ENCODE measurements at regions not wholly inside any gene's neighbourhood (a gene's known extent, or its start where the extent isn't known, plus 50 kb on each side); places are given as distances from the start of the nearest gene placed in this dataset.

GRCh38 chrX:122869171-122869570 is 314.9 kb upstream of the GRIA3 start:
- no peaks in the 10 kb centered on the region for H3K4me1 ChIP-seq
- no peak overlapping the region for H3K4me3 ChIP-seq
- H3K27me3 ChIP-seq = no peaks in the 10 kb centered on the region
- H3K27ac ChIP-seq = no peak overlapping the region
- H3K9me3 ChIP-seq (replicated peaks) = no peaks in the 10 kb centered on the region
- no peak for DNase-seq
- H3K36me3 ChIP-seq = no peaks in the 10 kb centered on the region

- no peaks in the 10 kb centered on the region for H3K36me3 ChIP-seq
- H3K27me3 ChIP-seq = no peaks in the 10 kb centered on the region
- H3K4me1 ChIP-seq = no peaks in the 10 kb centered on the region
- H3K9me3 ChIP-seq (replicated peaks) = no peaks in the 10 kb centered on the region
- H3K4me3 ChIP-seq = no peak overlapping the region
- no peak overlapping the region for H3K27ac ChIP-seq
- DNase-seq = no peak
Measured at GRCh38 chrX:122878269-122878668, 305.8 kb upstream of the GRIA3 start.

- Histone ChIP-seq H3K36me3 (no peaks in the 10 kb centered on the region), H3K4me1 (no peaks in the 10 kb centered on the region), H3K4me3 (no peak overlapping the region), H3K27me3 (no peaks in the 10 kb centered on the region), H3K9me3 (replicated peaks) (no peaks in the 10 kb centered on the region), H3K27ac (no peak overlapping the region)
- no peak for DNase-seq
Measured at GRCh38 chrX:122880952-122881351, 303.1 kb upstream of the GRIA3 start.

GRCh38 chrX:122890729-122891128 is 293.3 kb upstream of the GRIA3 start:
- Histone ChIP-seq H3K27ac (no peak overlapping the region), H3K4me1 (no peaks in the 10 kb centered on the region), H3K27me3 (no peaks in the 10 kb centered on the region), H3K4me3 (no peak overlapping the region), H3K36me3 (no peaks in the 10 kb centered on the region), H3K9me3 (replicated peaks) (no peaks in the 10 kb centered on the region)
- no peak for DNase-seq

GRCh38 chrX:122906726-122907125 is 277.4 kb upstream of the GRIA3 start:
- no peaks in the 10 kb centered on the region for H3K36me3 ChIP-seq
- no peak overlapping the region for H3K4me3 ChIP-seq
- no peak overlapping the region for H3K27ac ChIP-seq
- no peaks in the 10 kb centered on the region for H3K27me3 ChIP-seq
- DNase-seq = no peak
- no peaks in the 10 kb centered on the region for H3K4me1 ChIP-seq
- H3K9me3 ChIP-seq (replicated peaks) = no peaks in the 10 kb centered on the region

GRCh38 chrX:122907375-122907774 is 276.7 kb upstream of the GRIA3 start:
- H3K9me3 ChIP-seq (replicated peaks) = no peaks in the 10 kb centered on the region
- DNase-seq = no peak
- no peaks in the 10 kb centered on the region for H3K27me3 ChIP-seq
- no peak overlapping the region for H3K4me3 ChIP-seq
- no peaks in the 10 kb centered on the region for H3K4me1 ChIP-seq
- no peak overlapping the region for H3K27ac ChIP-seq
- H3K36me3 ChIP-seq = no peaks in the 10 kb centered on the region

GRCh38 chrX:122910697-122911096 is 273.4 kb upstream of the GRIA3 start:
- no peak for DNase-seq
- Histone ChIP-seq H3K27ac (no peak overlapping the region), H3K4me3 (no peak overlapping the region), H3K4me1 (no peaks in the 10 kb centered on the region), H3K27me3 (no peaks in the 10 kb centered on the region), H3K9me3 (replicated peaks) (no peaks in the 10 kb centered on the region), H3K36me3 (no peaks in the 10 kb centered on the region)

GRCh38 chrX:122913134-122913533 is 270.9 kb upstream of the GRIA3 start:
- Histone ChIP-seq H3K4me1 (no peaks in the 10 kb centered on the region), H3K36me3 (no peaks in the 10 kb centered on the region), H3K4me3 (no peak overlapping the region), H3K9me3 (replicated peaks) (no peaks in the 10 kb centered on the region), H3K27ac (no peak overlapping the region), H3K27me3 (no peaks in the 10 kb centered on the region)
- DNase-seq = no peak

- no peaks in the 10 kb centered on the region for H3K27me3 ChIP-seq
- H3K4me3 ChIP-seq = no peak overlapping the region
- no peak for DNase-seq
- no peaks in the 10 kb centered on the region for H3K4me1 ChIP-seq
- H3K36me3 ChIP-seq = no peaks in the 10 kb centered on the region
- H3K27ac ChIP-seq = no peak overlapping the region
- H3K9me3 ChIP-seq (replicated peaks) = no peaks in the 10 kb centered on the region
Measured at GRCh38 chrX:122913764-122914163, 270.3 kb upstream of the GRIA3 start.

GRCh38 chrX:122914256-122914655 is 269.8 kb upstream of the GRIA3 start:
- no peaks in the 10 kb centered on the region for H3K27me3 ChIP-seq
- H3K4me3 ChIP-seq = no peak overlapping the region
- DNase-seq = no peak
- no peak overlapping the region for H3K27ac ChIP-seq
- H3K4me1 ChIP-seq = no peaks in the 10 kb centered on the region
- no peaks in the 10 kb centered on the region for H3K9me3 ChIP-seq (replicated peaks)
- H3K36me3 ChIP-seq = no peaks in the 10 kb centered on the region

- no peaks in the 10 kb centered on the region for H3K9me3 ChIP-seq (replicated peaks)
Measured at GRCh38 chrX:122934131-122934530, 249.9 kb upstream of the GRIA3 start.

GRCh38 chrX:122940199-122940598 is 243.9 kb upstream of the GRIA3 start:
- Histone ChIP-seq H3K27ac (no peak overlapping the region), H3K4me1 (peaks cover 6% of the 10 kb centered on the region; the same call in 1 of the 2 replicates), H3K36me3 (no peaks in the 10 kb centered on the region), H3K4me3 (no peak overlapping the region), H3K9me3 (replicated peaks) (no peaks in the 10 kb centered on the region), H3K27me3 (no peaks in the 10 kb centered on the region)
- no peak for DNase-seq

More at GRCh38 chrX:122934131-122934530, 249.9 kb upstream of the GRIA3 start:
- Histone ChIP-seq H3K27ac (no peak overlapping the region), H3K27me3 (no peaks in the 10 kb centered on the region), H3K36me3 (no peaks in the 10 kb centered on the region), H3K4me3 (no peak overlapping the region), H3K4me1 (no peaks in the 10 kb centered on the region)
- DNase-seq = no peak

- Histone ChIP-seq H3K27me3 (no peaks in the 10 kb centered on the region), H3K4me1 (peaks cover 10% of the 10 kb centered on the region; the same call in 1 of the 2 replicates), H3K36me3 (no peaks in the 10 kb centered on the region), H3K9me3 (replicated peaks) (no peaks in the 10 kb centered on the region), H3K4me3 (no peak overlapping the region), H3K27ac (no peak overlapping the region)
- DNase-seq = no peak
Measured at GRCh38 chrX:122941806-122942205, 242.3 kb upstream of the GRIA3 start.

- H3K27me3 ChIP-seq = no peaks in the 10 kb centered on the region
- H3K4me1 ChIP-seq = peaks cover 10% of the 10 kb centered on the region; the same call in 1 of the 2 replicates
- H3K4me3 ChIP-seq = no peak overlapping the region
- no peaks in the 10 kb centered on the region for H3K36me3 ChIP-seq
- H3K27ac ChIP-seq = no peak overlapping the region
- H3K9me3 ChIP-seq (replicated peaks) = no peaks in the 10 kb centered on the region
- peak; percentile 15 to 50 for DNase-seq
Measured at GRCh38 chrX:122943918-122944317, 240.2 kb upstream of the GRIA3 start.

GRCh38 chrX:122945328-122945727 is 238.8 kb upstream of the GRIA3 start:
- Histone ChIP-seq H3K27me3 (no peaks in the 10 kb centered on the region), H3K9me3 (replicated peaks) (no peaks in the 10 kb centered on the region), H3K4me1 (peaks cover 10% of the 10 kb centered on the region; the same call in 1 of the 2 replicates), H3K36me3 (no peaks in the 10 kb centered on the region), H3K27ac (no peak overlapping the region), H3K4me3 (no peak overlapping the region)
- peak in 1 of 2 experiments; percentile 21 for DNase-seq

- H3K9me3 ChIP-seq (replicated peaks) = no peaks in the 10 kb centered on the region
- DNase-seq = no peak
- H3K4me3 ChIP-seq = no peak overlapping the region
- no peak overlapping the region for H3K27ac ChIP-seq
- no peaks in the 10 kb centered on the region for H3K4me1 ChIP-seq
- H3K27me3 ChIP-seq = no peaks in the 10 kb centered on the region
- no peaks in the 10 kb centered on the region for H3K36me3 ChIP-seq
Measured at GRCh38 chrX:122972604-122973003, 211.5 kb upstream of the GRIA3 start.
